ENCODE measurements at regions not wholly inside any gene's neighbourhood (a gene's known extent, or its start where the extent isn't known, plus 50 kb on each side); places are given as distances from the start of the nearest gene placed in this dataset.
A peak's percentile ranks its signal among the peaks of the same experiment; 100 is the strongest.

GRCh38 chr5:110855961-110856360 is 117.2 kb downstream of the SLC25A46 start:
- dilution Hi-C loops (cut with MboI; ENCODE audit: extremely low pct_ligation_motif_present, low sequenced_read_pairs), result no loop called here

DNA sequence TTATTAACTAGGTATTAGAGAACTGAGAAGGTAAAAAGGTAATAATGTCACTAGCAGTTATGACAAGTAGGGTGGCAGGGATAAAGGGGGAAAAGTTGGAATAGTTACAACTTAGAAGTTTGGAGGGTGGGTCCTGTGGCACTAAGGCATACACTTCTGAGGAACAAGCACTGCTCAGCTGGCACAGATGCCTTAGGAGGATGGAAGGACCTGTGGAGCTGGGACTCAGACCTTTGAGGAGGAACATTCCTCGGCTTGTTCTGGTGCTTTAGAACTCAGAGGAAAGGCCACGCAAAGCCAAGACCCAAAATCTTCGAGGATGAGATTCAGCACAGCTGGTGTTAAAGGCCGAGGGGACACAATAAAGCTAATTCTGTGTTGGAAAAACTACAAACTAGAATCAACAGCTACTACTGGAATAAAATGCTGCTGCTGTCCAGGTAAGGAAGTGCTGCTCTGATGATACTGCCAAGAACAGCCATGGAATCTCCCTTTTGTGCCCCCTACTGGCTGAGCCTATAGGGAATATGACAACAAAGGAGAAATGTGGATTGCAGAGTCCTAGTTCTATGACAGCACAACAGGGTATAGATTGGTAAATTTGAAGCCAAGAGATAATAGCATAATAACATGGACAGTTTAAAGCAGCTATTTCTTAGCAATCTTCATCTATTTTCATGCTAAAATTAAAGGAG is 126.7 kb downstream of the SLC25A46 start:
- peak; percentile 95 for FAIRE-seq
- no peak for DNase-seq (ENCODE audit: low read depth, low spot score)
- dilution Hi-C loops (cut with MboI; ENCODE audit: extremely low pct_ligation_motif_present, low sequenced_read_pairs), result no loop called here

More at GRCh38 chr5:110855961-110856360, 117.2 kb downstream of the SLC25A46 start:
- Histone ChIP-seq H4K20me1 (ENCODE audit: control insufficient read depth, extremely low read depth, insufficient read depth, low read length) (no peaks in the 10 kb centered on the region), H3K27ac (ENCODE audit: control insufficient read depth, insufficient read depth, low read length) (no peak overlapping the region), H3K4me1 (ENCODE audit: control insufficient read depth, extremely low read depth, insufficient read depth, low read length) (peaks cover 24% of the 10 kb centered on the region), H3K9me1 (ENCODE audit: control insufficient read depth, extremely low read depth, insufficient read depth, low read length) (no peaks in the 10 kb centered on the region), H3K4me3 (ENCODE audit: control insufficient read depth in 2 of 3, extremely low read depth in 1 of 3, insufficient read depth in 2 of 3, low read depth in 1 of 3, low read length in 3 of 3) (no peak overlapping the region), H3K4me2 (ENCODE audit: control insufficient read depth, extremely low read depth, insufficient read depth, low read depth, low read length) (no peak overlapping the region), H3K36me3 (ENCODE audit: control insufficient read depth in 2 of 2, extremely low read depth in 1 of 2, insufficient read depth in 2 of 2, low read length in 2 of 2) (no peaks in the 10 kb centered on the region), H3K9ac (ENCODE audit: control insufficient read depth, extremely low read depth, insufficient read depth, low read length) (no peak overlapping the region), H3K79me2 (ENCODE audit: control insufficient read depth, insufficient read depth, low read length) (no peaks in the 10 kb centered on the region), H2AFZ (ENCODE audit: control insufficient read depth, low read length) (no peak overlapping the region), H3K9me3 (ENCODE audit: control insufficient read depth, low read depth, low read length) (no peaks in the 10 kb centered on the region), H3K27me3 (ENCODE audit: control insufficient read depth, extremely low read depth, insufficient read depth, low read length) (no peaks in the 10 kb centered on the region)
- DNase-seq (ENCODE audit: low read depth, low spot score) (no peak), FAIRE-seq (no peak)
- TF ChIP-seq EZH2 (IDR thresholded peaks at IDR 0.05; ENCODE audit: low read length) (no peak), CTCF (optimal IDR thresholded peaks at IDR 0.05 in 1 of 3, IDR thresholded peaks at IDR 0.05 in 1 of 3, conservative IDR thresholded peaks at IDR 0.05 in 1 of 3; ENCODE audit: extremely low read depth in 1 of 3, insufficient read depth in 2 of 3, low read length in 3 of 3) (no peak)

More for the DNA sequence above, 126.7 kb downstream of the SLC25A46 start:
- no peak overlapping the region for H3K4me3 ChIP-seq (ENCODE audit: control insufficient read depth in 2 of 3, extremely low read depth in 1 of 3, insufficient read depth in 2 of 3, low read depth in 1 of 3, low read length in 3 of 3)
- H3K4me2 ChIP-seq (ENCODE audit: control insufficient read depth, extremely low read depth, insufficient read depth, low read depth, low read length), result no peak overlapping the region
- H4K20me1 ChIP-seq (ENCODE audit: control insufficient read depth, extremely low read depth, insufficient read depth, low read length), result no peaks in the 10 kb centered on the region
- H3K79me2 ChIP-seq (ENCODE audit: control insufficient read depth, insufficient read depth, low read length), result no peaks in the 10 kb centered on the region
- H3K9me3 ChIP-seq (ENCODE audit: control insufficient read depth, low read depth, low read length), result no peaks in the 10 kb centered on the region
- H3K9me1 ChIP-seq (ENCODE audit: control insufficient read depth, extremely low read depth, insufficient read depth, low read length), result no peaks in the 10 kb centered on the region
- H3K27ac ChIP-seq (ENCODE audit: control insufficient read depth, insufficient read depth, low read length), result no peak overlapping the region
- no peaks in the 10 kb centered on the region for H3K27me3 ChIP-seq (ENCODE audit: control insufficient read depth, extremely low read depth, insufficient read depth, low read length)
- H2AFZ ChIP-seq (ENCODE audit: control insufficient read depth, low read length), result no peak overlapping the region
- no peak for TF ChIP-seq EZH2 (IDR thresholded peaks at IDR 0.05; ENCODE audit: low read length)
- peak; percentile 73 to 85 (median 77) for TF ChIP-seq CTCF (optimal IDR thresholded peaks at IDR 0.05 in 1 of 3, IDR thresholded peaks at IDR 0.05 in 1 of 3, conservative IDR thresholded peaks at IDR 0.05 in 1 of 3; ENCODE audit: extremely low read depth in 1 of 3, insufficient read depth in 2 of 3, low read length in 3 of 3)
- no peak overlapping the region for H3K9ac ChIP-seq (ENCODE audit: control insufficient read depth, extremely low read depth, insufficient read depth, low read length)
- no peaks in the 10 kb centered on the region for H3K36me3 ChIP-seq (ENCODE audit: control insufficient read depth in 2 of 2, extremely low read depth in 1 of 2, insufficient read depth in 2 of 2, low read length in 2 of 2)
- no peaks in the 10 kb centered on the region for H3K4me1 ChIP-seq (ENCODE audit: control insufficient read depth, extremely low read depth, insufficient read depth, low read length)
